GM21423 (cell line): ENCODE measurements at regions not wholly inside any gene's neighbourhood (a gene's known extent, or its start where the extent isn't known, plus 50 kb on each side); places are given as distances from the start of the nearest gene placed in this dataset.

ENCODE experiments used
- ATAC-seq: cut with Tn5 transposase; IDR thresholded peaks from one replicate; pipeline ENCODE4 v1.9.1; 2021; ENCODE audit warnings: mild to moderate bottlenecking, moderate library complexity; ENCODE audit not compliant: unreplicated experiment

DNA sequence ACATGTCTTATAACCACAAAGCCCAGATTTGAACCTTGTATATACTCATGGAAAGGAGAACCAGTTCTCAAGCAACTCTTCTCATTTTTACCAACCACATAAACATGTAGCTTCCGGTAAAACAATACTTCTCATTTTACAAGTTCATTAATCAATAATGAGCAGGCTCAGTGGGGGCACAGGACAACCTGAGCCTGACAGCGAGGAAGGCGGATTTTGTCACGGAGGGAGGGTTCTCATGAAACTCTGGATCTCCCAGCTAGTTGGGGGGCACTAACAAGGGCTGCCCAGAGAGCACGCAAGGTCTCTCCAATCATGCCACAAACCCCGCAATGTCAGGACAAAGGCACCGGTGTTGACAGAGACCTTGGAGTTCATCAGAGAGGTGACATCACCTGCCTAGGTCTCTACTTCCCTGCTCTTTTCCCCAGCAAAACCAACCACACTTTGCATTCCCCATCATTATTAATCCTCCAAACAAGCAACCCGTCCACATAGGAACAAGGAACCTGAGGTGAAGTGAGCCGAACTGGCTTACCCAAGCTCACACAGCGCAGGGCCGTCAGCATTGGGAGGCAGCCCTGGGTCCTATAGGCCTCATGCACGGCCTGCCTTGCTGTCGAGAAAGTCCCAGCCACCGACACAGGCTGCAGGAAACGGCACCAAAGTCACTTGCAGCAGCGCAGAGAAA is 192.1 kb upstream of the KLF14 start:
- no peak for ATAC-seq

DNA sequence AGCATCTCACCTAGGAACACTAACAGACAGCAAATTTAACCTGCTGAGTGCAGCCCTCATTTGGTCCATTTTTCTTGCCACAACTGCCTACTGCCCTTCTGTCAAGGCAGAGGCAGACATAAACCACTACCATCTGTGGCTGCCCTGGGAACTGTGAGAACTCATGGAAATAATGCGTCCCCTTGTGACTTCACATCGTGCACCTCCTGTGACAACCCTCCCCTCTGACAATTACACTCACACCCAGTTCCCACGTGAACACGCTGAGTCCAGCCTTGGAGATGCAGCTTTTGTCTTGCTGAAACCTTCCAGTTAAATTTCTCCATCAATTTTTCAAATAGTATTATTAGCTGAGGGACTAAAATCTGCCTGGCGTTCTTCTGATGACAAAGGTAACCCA is 193.1 kb upstream of the KLF14 start:
- no peak for ATAC-seq

DNA sequence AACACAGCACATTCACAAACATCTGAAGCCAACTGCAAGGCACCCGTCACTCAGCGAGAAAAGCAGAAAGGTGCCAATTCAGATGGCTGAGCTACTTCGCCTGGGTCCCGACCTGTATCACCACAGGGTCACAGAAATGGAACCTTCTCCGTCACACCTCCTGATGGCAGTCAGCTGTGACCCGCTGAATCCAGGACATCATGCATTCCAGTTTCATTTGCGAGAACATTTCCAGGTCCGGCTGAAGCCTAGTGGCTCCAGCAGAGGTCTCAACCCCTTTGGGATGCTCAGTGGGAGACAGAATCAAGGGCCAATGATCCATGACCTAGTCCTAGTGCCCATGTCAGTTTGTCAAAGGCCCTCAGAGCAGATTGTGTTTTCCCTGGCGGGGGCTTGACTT is 193.6 kb upstream of the KLF14 start:
- no peak for ATAC-seq

DNA sequence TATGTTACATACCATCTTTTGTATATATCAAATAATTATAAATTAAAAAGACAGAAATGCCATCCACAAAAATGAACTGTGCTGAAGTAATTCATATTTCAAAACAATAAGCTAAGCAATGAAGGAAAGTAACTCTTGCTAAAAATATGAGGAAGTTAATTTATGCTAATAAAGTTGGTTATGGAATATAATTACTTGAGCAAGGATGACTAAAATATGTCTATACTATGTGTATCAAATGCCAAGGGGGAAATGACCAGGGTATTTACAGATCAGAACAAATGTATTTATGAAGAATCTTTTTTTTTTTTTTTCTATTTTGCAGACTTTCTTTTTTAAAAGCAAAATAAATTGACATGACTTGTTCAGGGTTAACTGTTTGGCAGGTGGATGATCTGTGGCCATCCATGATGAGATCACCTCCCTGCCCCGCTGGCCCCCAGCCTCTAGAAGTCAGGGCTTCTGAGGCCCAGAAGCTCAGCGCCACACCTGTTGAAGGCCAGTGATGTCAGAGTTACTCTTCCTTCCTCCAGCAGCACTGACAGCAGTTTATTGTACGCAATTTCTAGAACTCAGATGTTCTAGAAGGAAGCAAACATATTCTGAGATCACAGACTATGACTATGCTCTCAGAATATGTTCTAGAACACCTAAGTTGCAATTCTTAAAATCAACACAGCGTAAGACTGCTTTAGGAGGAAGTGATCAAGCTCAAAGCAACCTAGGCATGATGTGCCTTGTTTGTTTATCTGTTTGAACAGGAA is 196.1 kb upstream of the KLF14 start:
- no peak for ATAC-seq

DNA sequence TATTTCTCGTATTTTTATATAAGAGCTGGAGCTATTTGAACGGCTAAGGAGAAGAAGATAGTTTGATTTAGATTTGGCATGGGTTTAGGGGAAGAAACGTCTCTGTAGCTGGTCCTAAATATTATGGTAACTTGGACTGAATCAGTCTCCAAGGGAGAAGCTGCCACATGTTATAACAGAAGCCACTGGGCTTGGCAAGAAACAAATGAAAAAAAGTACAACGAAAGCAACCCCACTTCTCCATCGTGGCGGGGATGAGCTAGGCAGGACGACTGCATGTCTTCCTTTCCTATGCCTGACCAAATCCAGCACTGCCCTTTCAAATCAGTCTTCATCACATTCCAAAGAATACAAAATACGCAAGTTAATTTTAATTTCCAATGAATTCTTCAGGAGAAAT is 196.7 kb upstream of the KLF14 start:
- ATAC-seq = no peak

DNA sequence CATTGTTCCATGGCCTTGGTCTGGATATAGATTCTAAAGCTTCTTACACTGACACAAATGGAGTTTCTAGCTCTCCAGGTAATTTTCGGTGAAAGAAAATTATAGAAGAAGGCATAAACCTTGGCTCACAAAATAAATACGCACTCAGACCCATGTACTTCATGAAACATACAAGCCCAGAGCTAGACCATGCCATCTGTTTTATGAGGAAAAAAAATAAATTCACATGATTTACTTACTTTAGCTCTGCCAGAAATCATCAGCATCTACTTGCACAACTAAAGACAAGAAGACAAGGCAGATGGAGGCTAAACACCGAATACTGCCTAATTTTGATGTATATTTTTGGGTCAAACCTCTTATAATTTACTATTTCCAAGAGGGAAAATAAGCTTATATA is 197.4 kb upstream of the KLF14 start:
- ATAC-seq = no peak

DNA sequence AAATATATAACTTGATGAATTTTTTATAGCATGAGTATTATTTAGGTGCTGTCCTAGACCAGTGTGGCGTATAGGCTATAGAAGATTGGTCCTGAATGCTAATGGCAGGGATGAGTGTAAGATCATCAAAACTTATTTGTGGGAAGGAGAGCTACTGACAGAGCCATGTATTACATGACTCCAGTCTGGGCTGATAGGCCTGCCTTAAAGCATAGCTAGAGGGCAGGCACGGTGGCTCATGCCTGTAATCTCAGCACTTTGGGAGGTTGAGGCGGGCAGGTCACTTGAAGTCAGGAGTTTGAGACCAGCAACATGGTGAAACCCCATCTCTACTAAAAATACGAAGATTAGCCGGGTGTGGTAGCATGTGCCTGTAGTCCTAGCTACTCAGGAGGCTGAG is 198.1 kb upstream of the KLF14 start:
- ATAC-seq = no peak

DNA sequence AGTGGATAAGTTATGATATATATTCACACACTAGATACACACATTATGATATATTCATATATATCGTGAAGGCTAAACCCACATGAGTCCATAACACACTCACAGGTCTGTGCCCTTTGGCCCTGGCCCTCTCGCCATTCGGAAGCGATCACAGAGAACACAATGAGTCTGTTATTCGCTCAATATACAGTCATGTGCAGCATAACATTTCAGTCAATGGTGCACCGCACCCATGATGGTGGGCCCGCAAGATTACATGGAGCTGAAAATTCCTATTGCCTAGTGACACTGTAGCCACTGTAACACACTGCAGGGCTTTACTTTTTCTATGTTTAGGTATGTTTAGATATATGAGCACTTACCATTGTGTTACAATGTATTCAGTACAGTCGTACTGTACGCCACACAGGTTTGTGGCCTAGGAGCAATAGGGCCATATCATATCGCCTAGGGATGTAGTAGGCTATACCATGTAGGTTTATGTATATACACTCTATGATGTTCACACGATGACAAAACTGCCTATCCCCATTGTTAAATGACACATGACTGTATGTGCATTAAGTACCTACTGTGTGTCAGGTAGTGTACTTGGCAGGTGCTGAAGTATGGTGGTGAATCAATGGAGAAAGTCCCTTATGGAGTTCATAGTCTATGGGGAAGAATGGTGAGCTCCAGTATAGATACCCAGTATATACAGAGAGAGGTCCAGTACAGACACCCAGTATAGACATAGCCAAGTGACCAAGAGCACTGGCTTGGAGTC is 198.8 kb upstream of the KLF14 start:
- ATAC-seq = no peak

DNA sequence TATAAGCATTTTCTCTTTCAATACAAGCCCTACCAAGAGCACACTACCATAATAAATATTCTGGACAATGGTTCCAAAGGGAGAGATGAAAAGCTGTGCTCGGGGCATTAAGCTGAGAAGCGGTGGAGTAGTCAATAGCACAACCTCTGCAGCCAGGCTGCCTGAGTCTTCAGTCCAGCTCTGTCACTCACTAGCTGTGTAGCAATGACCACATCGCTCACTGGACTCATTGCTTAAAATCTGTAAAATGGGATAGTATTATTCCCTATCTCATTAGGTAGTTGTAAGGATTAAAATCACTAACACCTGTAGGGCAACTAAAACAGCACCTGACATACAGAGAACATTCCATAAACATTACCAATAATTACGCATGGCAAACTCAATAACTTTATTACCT is 199.9 kb upstream of the KLF14 start:
- ATAC-seq = no peak

DNA sequence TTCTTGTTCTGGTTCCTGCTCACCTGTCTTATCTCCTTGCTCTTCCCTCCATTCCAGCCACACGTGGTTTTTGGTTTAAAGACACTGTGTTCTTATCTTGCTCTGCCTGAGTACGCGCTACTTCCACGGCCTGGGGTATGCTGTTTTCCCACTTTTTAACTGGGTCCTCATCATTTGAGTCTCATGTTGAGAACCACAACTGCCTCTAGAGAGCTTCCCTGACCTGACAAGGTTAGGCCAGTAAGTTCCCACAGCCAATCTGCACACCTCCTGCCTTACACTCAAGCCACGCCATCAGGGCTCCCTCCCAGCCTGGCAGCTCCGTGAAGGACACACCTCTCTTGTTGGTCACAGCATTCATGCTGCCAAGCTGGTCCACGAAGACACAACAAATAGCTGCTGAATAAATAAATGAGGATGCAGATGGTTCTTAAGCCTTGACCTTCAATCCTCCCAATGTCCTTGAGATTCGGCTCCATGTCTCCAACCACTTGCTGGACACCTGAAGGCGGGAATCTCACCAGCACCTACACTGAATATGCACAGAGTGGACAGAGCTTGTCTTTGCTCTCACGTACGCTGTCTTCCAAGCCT is 201.7 kb upstream of the KLF14 start:
- ATAC-seq = no peak

DNA sequence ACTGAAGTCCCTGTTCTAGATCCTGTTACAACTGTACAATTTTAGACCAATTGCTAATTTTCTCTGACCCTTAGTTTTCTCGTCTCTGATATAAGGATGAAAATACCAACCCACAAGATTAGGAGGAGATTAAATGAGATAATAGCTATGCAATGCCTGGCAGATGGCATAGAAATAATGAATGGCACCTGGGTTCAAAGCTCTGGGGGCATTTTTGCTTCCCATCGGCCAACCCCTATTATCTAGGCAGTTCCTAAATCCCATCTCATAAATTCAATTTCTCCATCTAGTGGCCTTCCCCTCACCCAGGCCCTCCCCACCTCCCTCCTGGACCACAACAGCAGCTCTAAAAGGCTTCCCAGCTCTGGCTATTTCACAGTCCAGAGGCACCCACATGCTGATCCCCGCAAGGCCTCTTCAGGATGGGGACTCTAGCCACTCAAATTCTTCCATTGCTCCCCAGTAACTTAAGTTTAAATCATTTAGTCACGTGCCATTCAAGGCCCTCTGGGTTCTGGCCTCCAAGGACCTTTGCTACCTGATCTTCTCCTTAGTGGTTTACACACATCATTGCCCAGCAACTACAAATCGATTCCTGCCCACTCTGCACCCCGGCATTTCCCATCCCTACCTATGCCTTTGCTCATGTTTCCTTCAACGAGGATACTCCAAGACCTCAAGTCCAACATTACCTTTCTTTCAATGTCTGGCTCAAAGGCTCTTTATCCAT is 202.4 kb upstream of the KLF14 start:
- no peak for ATAC-seq

DNA sequence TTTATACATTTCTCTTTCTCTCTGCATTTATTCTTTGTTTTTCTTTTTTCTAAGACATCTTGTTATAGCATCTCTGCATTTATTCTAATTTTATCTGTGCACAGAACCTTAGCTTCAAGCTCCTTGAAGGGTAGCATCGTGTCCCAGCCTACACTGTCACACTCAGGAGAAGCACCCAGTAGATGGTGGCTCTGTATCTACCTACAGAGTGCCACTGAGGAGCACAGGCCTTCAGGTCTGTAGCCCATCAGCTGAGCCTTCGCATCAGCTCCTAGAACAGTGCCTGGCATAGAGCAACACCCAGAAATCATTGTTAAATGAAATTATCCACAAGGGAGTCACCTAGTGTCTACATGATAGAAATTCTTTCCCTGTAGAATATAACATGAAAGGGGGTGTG is 203.0 kb upstream of the KLF14 start:
- ATAC-seq = no peak

DNA sequence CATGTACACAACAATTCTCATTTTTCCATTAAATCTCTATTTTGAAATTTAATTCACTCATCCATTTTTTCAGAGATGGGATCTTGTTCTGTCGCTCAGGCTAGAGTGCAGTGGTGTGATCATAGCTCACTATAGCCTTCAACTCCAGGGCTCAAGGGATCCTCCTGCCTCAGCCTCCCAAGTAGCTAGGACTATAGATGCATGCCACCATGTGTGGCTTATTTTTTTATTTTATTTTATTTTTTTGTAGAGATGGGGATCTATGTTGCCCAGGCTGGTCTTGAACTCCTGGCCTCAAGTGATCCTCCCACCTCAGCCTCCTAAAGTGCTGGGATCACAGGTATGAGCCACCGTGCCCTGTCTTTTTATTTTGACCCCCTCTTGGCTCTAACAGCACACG is 203.8 kb upstream of the KLF14 start:
- ATAC-seq = no peak

DNA sequence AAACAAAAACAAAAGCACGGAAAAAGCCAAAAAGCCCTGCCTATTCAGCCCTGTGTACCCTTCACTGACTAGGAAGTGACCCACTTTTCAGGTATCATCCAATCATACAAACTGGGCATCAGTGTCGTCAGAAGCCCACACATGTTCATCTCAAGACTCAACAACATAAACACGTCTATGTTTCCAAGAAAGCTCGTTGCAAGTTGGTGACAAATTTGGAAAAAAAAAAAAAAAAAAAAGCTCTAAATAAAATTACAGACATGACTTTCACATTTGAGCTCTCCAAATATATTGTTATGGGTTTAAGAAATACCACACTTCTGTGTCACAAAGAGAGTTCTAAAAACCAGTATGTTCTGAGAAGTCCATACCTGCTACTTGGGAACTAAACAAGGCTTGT is 204.7 kb upstream of the KLF14 start:
- ATAC-seq = no peak

DNA sequence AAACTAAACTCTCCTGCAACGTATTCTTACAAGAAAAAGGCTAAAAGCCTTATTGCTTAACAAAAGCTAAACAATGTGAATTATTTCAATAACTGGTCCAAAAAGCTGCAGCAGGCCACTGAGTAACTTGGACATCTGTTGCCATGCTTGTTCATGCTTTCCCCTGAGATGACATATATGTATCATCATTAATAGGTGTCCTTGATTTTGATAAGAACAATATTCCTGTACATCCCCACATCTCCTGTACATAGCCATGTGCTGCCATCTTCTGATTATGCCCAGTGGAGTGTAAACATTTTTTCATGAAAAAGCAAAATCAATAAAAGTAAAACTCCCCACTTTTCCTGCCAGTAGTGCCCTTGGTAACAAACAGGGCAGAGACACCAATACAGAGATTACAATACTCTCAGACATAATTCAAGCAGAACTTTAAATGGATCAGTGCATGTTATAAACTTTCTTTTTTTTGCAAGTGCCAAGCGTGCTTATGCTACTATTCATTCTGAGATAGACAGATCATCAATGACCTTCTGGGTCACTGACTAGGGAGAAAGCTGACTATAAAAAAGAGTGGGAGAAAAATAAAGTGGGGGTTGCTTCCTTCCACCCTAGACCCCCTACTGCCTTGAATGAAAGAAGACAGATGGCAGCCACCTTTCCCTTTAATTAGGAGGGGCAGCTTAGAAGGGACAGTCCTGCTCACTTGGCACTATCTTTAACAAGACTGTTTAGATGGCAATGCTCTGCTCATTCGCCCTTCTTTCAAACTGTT is 205.5 kb upstream of the KLF14 start:
- ATAC-seq = no peak

DNA sequence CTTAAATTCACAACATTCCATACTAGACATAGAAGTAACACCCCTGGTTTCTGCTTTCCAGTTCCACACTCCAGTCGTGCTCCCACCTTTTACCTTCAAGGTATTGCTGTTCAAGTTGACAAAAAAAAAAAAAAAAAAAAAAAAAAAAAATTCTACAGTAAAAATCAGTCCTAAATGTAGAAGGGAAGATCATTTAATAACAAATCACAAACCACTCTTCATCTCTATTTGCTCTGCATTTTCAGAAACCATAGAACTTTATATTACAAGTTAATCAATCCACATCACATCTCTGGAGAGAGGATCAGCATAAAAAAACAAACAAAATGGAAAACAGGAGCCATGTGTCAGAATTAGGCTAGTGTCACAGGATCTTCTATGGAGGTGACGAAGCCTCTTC is 206.3 kb upstream of the KLF14 start:
- ATAC-seq = no peak

DNA sequence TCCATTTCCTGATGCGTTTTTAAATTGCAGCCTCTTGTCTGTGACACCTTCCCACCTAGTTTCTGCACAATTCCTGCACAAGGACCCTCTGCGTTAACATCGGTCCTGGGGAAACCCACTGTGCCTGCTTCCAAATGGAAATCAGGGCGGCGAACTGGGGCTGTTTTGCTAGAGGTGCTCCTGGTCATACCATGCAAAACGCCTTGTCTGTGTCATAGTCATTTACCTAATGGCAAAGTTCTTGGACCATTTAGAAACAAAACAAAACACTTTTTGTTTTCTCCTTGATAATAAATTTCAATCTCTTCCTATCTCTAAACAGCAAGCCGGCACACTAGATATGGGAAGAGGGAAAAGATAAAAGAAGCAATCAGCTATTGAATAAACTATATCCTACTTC is 206.9 kb upstream of the KLF14 start:
- ATAC-seq = no peak

DNA sequence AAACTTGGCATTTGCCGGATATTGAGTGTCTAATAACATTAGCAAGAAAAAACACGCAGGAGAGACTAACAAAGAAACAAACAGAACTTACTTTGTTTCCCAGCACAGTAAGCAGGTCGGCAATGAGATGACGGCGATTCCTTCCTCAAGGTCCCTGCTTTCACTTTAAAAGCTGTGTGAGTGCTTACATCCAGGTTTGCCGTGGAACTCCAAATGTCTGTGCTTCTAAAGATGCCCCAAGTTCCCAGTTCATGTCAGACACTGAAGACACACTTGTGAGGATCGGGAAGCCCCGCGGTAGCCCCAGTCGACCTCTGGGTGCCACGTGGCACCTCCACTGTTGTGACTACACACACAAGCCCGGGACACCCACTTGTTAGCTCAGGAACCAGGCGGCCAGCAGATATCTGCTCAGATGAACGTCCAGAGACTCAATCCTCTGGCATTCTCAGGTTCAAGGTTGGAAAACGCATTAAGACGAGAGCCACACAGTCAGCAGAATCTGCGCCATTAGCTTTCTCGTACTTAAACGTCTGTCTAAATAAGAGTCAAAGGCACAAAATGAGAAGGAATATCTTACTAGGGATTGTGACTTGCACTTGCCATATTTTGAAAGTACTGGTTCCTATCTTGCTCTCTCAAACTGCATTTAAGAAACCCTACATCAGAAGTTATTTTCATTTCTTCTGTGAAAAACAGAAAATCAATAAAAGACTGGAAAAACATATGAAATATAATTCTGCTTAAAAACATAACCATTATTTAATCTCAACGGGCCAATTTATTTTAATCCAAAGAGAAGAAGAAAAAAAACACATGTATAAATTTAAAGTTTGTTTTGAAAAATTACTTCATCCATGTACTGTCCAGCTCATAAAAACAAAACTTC is 207.6 kb upstream of the KLF14 start:
- no peak for ATAC-seq
